ENCODE measurements at regions not wholly inside any gene's neighbourhood (a gene's known extent, or its start where the extent isn't known, plus 50 kb on each side); places are given as distances from the start of the nearest gene placed in this dataset.

GRCh38 chr13:59487883-59488282, 675.8 kb downstream of the DIAPH3 start:
- SMC1A ChIA-PET (ENCODE audit: uncharacterized antibody, unreplicated experiment), result no interaction called here
- DNase-seq (ENCODE audit: low read depth, low spot score) (no peak), FAIRE-seq (no peak), ATAC-seq (no peak)
- Histone ChIP-seq H3K9me3 (replicated peaks; ENCODE audit: control insufficient read depth, insufficient read depth, low read length) (no peaks in the 10 kb centered on the region), H3K79me2 (ENCODE audit: control insufficient read depth, insufficient read depth, low read length) (no peaks in the 10 kb centered on the region), H3K27ac (ENCODE audit: control insufficient read depth, insufficient read depth) (no peak overlapping the region), H3K27me3 (replicated peaks in 1 of 2; ENCODE audit: control insufficient read depth in 2 of 2, insufficient read depth in 2 of 2, low read length in 1 of 2) (no peaks in the 10 kb centered on the region), H3K4me1 (ENCODE audit: control insufficient read depth, insufficient read depth, low read length) (no peaks in the 10 kb centered on the region), H3K4me2 (ENCODE audit: control insufficient read depth, insufficient read depth) (no peak overlapping the region), H3K36me3 (ENCODE audit: control insufficient read depth in 2 of 2, insufficient read depth in 2 of 2, low read length in 1 of 2) (no peaks in the 10 kb centered on the region), H4K20me1 (ENCODE audit: control insufficient read depth, insufficient read depth) (no peaks in the 10 kb centered on the region), H2AFZ (ENCODE audit: control insufficient read depth, low read depth, low read length) (no peak overlapping the region), H3K4me3 (no peak overlapping the region), H3K9ac (ENCODE audit: control insufficient read depth, insufficient read depth, low read length) (no peak overlapping the region)
- no peak for TF ChIP-seq SREBF1 (IDR thresholded peaks at IDR 0.05; ENCODE audit: low read length)
- intact Hi-C loops (cut with micrococcal nuclease; ENCODE audit: unreplicated experiment) (no loop called here), in situ Hi-C loops (cut with MboI) (no loop called here)
- RAD21 ChIA-PET (ENCODE audit: unreplicated experiment), result no interaction called here
- CTCF ChIA-PET, result no interaction called here
- POLR2A ChIA-PET, result no interaction called here
- BruUV-seq (replicated peaks), result no TSS peak
- WGBS (ENCODE audit: insufficient coverage, insufficient replicate concordance, low lambda C conversion rate, missing lambda C conversion rate), result 33% methylated on average over 3 of the region's 3 CpGs

GRCh38 chr13:59488436-59488835, 675.3 kb downstream of the DIAPH3 start:
- no peak for FAIRE-seq
- no TSS peak for BruUV-seq (replicated peaks)
- H2AFZ ChIP-seq (ENCODE audit: control insufficient read depth, low read depth, low read length), result no peak overlapping the region
- no peaks in the 10 kb centered on the region for H3K36me3 ChIP-seq (ENCODE audit: control insufficient read depth in 2 of 2, insufficient read depth in 2 of 2, low read length in 1 of 2)
- 14% methylated on average over 2 of the region's 2 CpGs for WGBS (ENCODE audit: insufficient coverage, insufficient replicate concordance, low lambda C conversion rate, missing lambda C conversion rate)
- in situ Hi-C loops (cut with MboI) (no loop called here), intact Hi-C loops (cut with micrococcal nuclease; ENCODE audit: unreplicated experiment) (no loop called here)
- TF ChIP-seq TCF3 (IDR thresholded peaks at IDR 0.05; ENCODE audit: borderline replicate concordance, insufficient read depth, low read depth, low read length) (no peak), FOS (IDR thresholded peaks at IDR 0.05; ENCODE audit: borderline replicate concordance, extremely low read depth, insufficient read length) (no peak), PKNOX1 (IDR thresholded peaks at IDR 0.05) (no peak), NFYB (IDR thresholded peaks at IDR 0.05; ENCODE audit: insufficient read depth, low read depth, low read length) (no peak), KAT2A (conservative IDR thresholded peaks at IDR 0.05; ENCODE audit: control insufficient read depth, low read depth, low read length) (no peak), ZBED1 (IDR thresholded peaks at IDR 0.05; ENCODE audit: borderline replicate concordance) (no peak), HCFC1 (IDR thresholded peaks at IDR 0.05; ENCODE audit: low read length) (no peak), NFXL1 (IDR thresholded peaks at IDR 0.05; ENCODE audit: borderline replicate concordance) (no peak), TARDBP (IDR thresholded peaks at IDR 0.05; ENCODE audit: borderline replicate concordance) (no peak), ATF2 (IDR thresholded peaks at IDR 0.05; ENCODE audit: low read length) (no peak), RAD21 (IDR thresholded peaks at IDR 0.05; ENCODE audit: insufficient read depth, low read depth, low read length) (no peak), SIN3A (IDR thresholded peaks at IDR 0.05; ENCODE audit: low read depth, low read length) (no peak)
- no peaks in the 10 kb centered on the region for H3K27me3 ChIP-seq (replicated peaks in 1 of 2; ENCODE audit: control insufficient read depth in 2 of 2, insufficient read depth in 2 of 2, low read length in 1 of 2)
- no peaks in the 10 kb centered on the region for H3K79me2 ChIP-seq (ENCODE audit: control insufficient read depth, insufficient read depth, low read length)
- H4K20me1 ChIP-seq (ENCODE audit: control insufficient read depth, insufficient read depth), result no peaks in the 10 kb centered on the region
- no peaks in the 10 kb centered on the region for H3K4me1 ChIP-seq (ENCODE audit: control insufficient read depth, insufficient read depth, low read length)
- no peak overlapping the region for H3K4me2 ChIP-seq (ENCODE audit: control insufficient read depth, insufficient read depth)
- no peaks in the 10 kb centered on the region for H3K9me3 ChIP-seq (replicated peaks; ENCODE audit: control insufficient read depth, insufficient read depth, low read length)
- no peak overlapping the region for H3K9ac ChIP-seq (ENCODE audit: control insufficient read depth, insufficient read depth, low read length)
- H3K4me3 ChIP-seq, result no peak overlapping the region
- no peak overlapping the region for H3K27ac ChIP-seq (ENCODE audit: control insufficient read depth, insufficient read depth)
- DNase-seq (ENCODE audit: low read depth, low spot score), result no peak
- ChIA-PET CTCF (interaction anchor here (0.6 kb wide), 1 partner anchor 416 kb away, joined by 4 read pairs; no protein-coding TSS in a partner anchor), POLR2A (no interaction called here), SMC1A (ENCODE audit: uncharacterized antibody, unreplicated experiment) (no interaction called here), RAD21 (ENCODE audit: unreplicated experiment) (no interaction called here)
- ATAC-seq, result no peak
